CD4-positive, alpha-beta T cell treated with Interleukin-6 for 4 hours (primary cell): ENCODE measurements at regions not wholly inside any gene's neighbourhood (a gene's known extent, or its start where the extent isn't known, plus 50 kb on each side); places are given as distances from the start of the nearest gene placed in this dataset.
A peak's percentile ranks its signal among the peaks of the same experiment; 100 is the strongest.

Source experiments
- DNase-seq: peaks from one replicate; pipeline ENCODE4 v3.0.0-alpha.2; 2020; ENCODE audit warnings: mixed read lengths

GRCh38 chr6:10465629-10466499 is 51.0 kb upstream of the TFAP2A start:
- peak; percentile 8 for DNase-seq
